Islet of Langerhans (tissue), 1 donor: ENCODE measurements at regions not wholly inside any gene's neighbourhood (a gene's known extent, or its start where the extent isn't known, plus 50 kb on each side); places are given as distances from the start of the nearest gene placed in this dataset.
"Not testable (repeated sequence)": the region's sequence is repeated elsewhere in the genome, so short reads cannot be mapped to it uniquely, and the experiment has no call there.

Experiments
- FAIRE-seq: peaks from one replicate; lab custom pipeline; 2011; peaks lifted over from hg19 to GRCh38; lab: Jason Lieb, UNC

DNA sequence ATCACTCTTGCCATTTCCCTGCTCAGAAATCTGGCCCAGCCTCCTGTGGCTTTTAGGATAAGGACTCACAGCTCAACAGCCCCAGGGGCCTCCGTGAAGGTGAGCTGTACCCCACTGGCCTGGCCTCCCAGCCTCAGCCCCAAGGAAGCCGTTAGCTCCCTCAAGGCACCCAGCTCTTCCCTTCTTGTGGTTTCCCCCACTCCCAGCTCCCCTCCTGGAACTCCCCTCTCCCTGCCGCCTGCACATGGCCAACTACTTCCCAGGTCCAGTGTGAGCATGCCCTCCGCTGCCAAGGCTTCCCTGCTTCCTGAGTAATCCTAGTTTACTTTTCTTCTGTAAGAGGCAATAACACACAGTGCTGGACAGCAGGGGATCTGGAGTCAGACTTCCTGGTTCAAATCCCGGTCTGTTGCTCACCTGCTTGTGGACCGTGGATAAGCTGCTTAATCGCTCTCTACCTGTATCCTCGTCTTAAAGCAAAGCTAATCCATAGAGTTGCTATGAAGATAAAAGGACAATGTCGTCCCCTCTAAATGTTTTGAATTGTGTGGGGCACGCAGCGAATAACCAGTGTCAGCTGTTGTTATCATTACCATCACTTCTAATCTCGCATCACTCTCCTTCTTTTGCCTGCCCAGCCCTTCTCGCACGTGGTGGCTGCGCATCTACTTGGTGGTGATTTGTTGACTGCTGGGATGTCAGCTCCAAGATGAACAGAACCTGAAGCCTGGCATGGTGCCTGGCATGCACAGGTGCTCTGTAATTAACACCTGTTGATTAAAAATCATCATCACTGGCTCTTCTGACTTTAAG is 86.6 kb downstream of the C5orf15 start:
- FAIRE-seq = no peak

DNA sequence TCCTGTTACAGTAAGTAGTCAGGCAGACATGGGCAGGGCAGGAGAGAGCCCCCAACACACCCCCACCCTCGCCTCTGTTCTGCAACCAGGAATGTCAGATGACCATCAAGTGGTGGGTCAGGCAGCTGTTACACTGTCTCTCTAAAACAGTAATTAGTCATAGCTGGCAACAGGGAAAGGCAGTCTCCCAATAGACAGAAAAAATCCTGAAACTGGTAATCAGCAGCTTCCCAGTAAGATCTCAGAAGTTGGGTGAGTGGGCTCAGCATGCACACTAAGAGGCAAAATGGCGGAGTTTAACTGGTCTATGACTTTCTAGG is 90.2 kb downstream of the C5orf15 start:
- FAIRE-seq = no peak

DNA sequence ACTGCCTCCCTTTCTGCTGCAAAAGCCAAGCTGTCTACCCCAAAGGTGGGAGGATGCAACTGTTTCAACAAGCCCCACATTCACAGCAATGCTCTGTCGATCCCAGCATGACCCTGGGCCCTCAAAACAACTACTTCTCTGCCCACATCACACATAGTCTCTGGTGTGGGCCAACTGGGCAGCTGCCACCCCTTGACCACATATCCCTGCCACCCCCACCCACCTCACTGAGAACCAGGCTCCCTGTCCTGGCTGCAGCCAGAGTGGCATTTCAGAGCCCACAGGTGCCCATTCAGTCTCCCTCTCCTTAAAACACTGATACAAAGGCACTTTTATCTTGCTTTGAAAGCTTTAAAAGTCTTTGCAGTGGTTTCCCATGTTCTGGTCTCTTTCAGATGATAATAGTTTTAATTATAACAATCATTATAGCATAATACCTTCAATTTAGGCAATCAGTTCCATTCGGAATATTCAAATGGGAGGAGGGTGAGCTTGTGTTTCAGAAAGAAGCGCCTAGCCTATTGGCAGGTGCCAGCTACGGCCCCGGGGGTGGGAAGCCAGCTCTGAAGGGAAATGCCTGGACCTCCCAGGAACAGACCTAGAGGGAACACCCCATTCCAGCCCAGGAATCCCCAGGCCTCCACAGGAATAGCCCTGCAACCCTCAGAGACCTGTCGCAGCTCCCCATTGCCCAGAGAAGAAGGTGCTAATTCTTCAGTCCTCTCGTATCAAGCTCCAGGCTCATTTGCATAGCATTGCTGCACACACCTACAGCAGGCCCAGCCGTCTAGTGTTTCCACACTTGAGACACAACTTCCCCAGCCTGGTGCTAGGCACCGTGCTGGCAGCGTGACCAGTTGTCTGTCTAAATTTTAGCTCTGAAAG is 90.8 kb downstream of the C5orf15 start:
- FAIRE-seq = no peak

DNA sequence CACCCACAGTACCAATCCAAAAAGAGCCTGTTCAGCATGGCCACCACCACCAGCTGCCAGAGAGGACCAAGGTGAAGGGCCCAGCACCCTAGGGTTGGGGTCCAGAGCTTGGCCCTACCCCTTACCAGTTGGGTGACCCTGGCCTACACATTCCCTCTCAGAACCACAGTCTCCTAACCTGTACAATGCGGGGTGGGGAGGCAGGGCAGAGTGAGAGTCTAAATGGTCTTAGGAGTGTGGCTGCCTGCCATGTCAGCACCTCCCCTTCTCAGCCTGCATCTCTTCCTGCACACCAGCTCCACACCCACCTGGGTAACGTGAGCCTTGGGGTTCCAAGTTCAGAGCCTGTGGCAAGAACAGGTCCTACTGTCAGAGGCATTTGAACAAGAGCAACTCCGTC is 92.2 kb downstream of the C5orf15 start:
- FAIRE-seq = no peak

DNA sequence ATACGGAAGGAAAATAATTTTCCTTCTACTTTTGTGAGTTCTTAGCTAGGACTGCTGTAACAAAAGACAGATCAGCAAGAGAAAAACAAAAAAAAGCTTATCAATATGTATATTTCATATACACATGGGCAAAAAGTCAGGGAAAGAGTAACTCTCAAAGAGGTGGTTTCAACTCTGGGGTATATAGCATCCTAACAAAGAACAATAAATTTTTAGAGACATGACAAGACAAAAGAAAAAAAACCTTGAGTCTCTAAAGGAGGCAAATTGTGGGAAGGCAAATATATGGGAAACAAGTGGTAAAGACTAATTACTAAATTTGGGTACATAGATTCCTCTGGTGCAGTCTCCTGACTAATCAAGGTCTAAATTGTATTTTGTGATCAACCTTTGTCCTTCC is 93.2 kb downstream of the C5orf15 start:
- FAIRE-seq = no peak

DNA sequence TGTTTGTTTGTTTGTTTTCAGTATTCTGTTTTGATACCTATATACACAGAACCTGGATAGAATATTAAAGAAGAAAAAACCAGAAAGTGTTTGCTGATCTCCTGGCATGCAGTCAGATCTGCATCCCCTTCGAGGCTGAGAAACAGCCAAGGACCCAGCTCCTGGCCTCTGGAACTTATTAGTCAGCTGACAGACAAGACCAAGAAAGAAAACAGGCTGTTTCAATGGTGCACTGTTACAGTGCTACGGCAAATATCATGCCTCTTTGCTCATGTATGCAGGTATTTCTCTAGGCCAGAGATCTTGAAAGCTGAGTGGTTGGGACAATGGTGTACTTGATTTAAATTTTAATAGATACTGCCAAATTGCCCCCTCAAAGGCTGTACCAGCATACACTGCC is 95.0 kb downstream of the C5orf15 start:
- FAIRE-seq = no peak

DNA sequence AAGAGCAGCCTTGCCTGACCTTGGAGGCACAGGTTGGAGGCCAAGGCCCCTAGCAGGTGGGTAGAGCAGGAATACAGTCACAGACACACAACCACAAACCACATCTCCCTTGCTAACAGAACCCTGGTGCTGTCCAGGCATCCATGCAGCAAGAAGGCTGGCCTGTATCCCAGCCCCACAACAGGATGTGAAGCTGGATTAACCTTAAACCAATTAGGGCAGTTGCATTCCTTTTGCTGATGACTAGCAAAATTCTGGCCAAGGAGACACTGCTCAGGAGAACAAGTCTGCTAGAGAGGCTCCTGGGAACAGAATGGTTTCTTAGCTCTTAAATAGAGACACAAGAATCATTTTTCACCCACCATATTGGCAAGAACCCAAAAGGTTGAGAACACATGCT is 97.8 kb downstream of the C5orf15 start:
- no peak for FAIRE-seq

DNA sequence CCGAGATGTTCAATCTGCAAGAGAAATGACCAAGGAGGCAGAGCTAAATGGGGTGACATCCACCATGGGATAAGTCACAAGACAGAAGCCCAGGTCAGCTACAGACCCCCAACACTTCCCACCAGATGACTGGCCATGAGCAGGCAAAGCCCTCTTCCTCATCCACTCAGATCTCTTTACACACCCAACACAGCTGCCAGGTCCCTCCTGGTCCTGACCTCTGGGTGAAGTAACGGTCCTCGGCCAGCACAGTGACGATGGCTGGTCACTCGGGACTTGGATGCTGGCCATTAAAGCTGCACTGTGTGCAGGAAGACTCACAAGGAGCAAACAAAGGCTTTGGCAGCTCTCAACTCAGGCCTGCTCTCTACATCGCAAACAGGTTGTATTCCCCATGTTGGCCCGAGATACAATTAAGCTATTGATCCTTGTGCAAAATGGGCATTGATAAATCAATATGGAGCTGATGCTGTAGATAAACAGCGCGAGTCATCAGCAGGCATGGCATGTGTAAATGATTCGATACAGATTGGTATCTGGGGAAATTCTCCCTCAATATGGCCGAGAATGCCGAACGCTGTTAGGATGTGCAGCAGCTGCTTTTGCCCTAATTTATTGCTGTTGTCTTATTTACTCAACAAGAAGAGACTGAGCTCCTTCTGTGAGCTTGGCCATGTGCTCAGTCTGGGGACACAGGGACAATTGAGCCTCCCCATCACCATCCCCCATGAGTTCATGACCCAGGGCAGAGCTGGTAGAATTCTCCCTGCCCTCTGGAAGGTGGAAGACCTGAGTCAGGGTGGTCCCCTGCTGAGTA is 98.7 kb downstream of the C5orf15 start:
- no peak for FAIRE-seq

DNA sequence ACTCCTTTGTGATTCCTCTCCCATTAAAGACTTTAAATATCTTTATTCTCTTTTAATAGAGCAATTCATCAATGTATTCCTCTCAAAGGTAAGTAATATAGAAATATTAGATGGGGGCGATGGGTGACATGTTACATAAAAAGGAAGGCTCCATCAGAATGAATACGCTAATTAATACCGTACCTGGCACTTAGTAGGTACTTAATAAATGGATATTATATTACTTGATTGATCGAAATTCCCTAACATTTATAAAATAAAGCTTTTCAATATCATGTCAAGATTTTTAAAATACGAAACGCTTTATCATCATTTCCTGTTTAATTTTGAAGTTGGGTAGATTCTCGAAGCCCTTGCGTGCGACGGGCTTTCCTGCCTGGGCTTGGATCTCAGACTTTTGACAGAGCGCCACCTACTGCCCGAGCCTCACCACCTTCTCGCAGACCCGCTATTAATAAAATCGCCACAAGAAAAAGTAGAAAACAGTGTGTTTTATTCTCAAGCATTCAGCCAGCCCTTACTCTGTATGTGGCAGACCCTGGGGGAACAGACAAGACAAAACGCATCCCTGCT is 99.4 kb downstream of the C5orf15 start:
- peak; percentile 88 for FAIRE-seq

DNA sequence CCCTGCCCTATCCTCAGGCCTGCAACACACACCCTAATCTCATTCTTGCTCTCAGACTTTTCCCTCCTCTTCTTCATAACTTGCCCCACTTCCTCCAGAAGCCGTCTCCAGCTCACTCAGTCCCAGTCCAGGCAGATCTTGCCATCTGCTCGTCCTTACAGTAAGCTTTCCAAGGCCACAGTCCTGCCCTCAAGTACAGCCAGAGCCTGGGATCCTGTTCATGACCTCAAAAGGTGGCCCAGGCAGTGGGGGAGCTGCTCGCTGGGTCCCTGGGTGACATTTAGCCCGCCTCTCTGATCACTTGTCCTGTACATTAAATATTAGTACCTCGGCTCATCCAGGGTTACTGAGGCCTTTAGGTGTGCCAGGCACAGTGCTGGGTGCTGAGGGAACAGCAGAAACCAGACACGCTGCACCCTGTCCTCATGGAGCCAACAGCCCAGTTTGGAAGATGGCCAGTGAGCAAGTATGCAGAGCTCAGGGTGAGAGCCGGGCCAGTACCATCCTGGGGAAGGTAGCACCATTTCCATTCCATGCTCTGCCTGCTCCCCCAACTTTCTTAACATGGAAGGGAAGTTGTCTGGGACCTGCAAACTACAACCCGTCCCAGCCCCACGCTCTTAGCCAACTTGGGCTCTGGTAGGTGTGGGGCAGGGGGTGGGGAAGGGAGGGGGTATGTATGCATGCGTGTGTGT is 100.4 kb downstream of the C5orf15 start:
- FAIRE-seq = no peak

DNA sequence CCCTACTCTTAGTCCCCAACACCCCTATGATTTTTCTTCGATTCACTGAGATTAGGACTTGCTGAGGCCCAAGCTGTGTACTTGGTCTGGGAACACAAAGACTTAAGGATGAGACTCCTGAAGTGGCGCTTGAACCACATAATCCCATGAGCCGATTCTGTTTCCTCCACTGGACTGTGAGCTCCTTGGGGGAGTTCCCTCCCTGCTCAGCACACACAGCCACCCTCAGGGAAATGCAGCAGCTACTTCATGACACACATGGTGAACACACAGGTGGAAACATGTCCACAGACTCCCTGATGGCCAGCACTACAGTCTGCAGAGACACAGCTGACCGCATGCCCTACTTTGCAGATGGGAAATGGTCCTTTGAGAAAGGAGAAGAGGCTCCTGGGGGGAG is 101.1 kb downstream of the C5orf15 start:
- no peak for FAIRE-seq

DNA sequence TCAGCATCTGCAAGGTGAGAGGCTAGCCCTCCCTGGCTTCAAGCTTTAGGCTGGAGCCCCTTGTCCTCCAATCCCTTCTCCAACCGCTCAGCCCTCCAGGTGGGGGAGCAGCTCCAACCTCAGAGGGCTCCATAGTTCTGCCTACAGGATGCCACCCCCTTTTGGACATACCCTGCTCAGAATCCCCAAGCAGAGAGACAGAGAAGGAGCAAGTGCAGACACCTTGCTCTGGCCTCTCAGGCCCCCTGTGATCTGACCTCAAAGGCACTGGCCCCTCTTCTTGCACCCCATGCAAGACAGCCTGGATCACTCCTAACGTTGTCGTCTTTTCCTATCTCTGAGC is 101.6 kb downstream of the C5orf15 start:
- FAIRE-seq = no peak

DNA sequence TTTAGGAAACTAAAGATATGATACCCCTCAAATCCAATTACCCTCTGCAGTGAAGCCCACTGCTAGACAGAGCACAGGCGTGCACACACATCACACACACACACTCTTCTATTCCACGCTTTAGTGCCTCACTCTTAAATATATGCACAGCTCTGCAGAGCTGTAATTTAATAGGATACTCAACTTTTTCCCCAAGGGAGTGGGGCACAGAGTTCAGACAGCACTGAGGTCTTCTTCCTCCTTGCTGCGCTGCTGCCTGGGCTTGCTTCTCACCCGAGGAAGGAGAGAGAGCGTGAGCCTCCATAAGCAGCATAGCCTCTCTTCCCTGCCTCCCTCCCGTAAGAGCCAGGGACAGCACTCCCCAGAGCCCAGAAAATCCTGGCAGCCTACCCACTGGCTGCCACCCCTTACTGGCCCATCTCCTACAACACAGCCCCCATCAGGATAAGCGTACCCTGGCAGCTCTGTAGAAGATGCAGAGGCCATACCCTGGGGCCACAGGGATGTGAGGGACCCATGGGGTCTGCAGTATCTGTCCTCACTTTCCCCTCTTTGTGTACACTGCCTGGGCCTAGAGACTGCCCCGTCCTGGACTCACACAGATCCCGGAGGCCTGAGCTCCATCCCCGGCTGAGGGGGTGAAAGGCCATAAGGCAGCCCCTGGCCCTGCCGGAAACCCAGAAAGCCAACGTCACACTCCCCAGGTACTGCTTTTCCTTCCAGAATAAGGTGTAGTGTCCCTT is 102.1 kb downstream of the C5orf15 start:
- no peak for FAIRE-seq

DNA sequence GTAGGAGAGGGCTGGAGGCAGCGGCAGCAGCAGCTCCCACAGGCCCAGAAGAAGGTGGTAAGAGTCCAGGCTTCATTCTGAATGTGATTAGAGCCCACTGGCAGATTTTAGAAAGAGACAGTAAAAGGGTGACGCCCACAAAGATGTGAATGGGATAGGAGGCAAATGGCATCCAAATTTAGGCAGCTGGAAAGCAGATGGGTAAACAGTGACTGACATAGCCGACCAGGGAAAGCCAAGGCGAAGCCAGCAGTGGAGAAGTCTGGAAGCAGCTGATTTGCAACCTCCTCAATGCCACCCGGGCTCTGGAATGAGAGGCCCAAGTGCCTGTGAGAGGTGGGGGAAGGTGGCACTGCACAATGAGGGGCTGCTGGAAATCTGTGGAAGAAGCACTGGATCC is 103.3 kb downstream of the C5orf15 start:
- FAIRE-seq = no peak

DNA sequence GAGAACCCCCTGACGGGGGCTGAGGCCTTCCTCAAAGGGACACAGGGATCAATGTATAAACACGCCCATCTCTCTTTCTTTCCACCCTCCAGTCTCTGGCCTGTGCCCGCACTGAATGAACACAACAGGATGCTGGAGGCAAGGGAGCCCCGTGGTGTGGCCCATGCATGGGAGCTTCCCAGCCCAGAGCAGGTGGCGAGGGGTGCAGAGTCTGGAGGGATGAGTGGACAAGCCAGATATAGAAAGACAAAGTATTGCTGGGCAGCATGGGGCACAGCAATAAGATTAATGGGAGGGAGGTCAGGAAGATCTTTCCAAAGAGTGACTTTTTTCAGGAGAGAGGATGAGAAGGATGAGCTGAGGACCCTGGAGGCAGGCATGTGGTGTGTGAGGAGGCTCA is 103.7 kb downstream of the C5orf15 start:
- FAIRE-seq = no peak

DNA sequence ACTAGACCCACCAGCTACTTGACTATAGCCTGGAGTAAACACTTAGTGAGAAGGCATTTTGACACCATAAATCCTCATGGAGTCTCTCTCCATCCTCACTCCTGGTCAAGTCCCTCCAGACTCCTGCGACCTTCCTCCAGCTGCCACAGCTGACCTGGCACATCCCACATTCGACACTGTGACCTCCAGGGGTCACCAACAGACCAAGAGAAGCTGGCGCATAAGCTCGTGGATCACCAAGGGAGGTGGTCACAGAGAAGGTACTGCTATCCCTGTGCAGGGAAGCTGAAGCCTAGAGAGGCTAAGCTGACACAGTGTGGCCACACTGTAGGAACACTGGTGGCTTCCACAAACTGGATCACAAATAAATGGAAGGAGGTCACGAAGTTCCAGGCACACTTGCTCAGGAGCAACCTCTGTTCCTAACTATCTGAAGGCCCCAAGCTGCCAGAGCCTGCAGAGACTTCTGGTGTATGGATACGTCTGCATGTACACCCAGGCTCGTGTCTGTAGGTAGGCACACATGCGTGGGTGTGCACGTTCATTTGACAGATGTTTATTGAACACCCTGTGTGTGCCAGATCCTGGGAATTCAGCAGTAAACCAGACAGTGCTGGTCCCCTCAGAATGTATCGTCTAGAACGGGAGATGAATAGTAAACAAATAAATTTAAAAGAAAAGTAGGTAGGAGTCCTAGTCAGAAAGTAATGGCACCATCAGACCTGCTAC is 104.4 kb downstream of the C5orf15 start:
- no peak for FAIRE-seq

DNA sequence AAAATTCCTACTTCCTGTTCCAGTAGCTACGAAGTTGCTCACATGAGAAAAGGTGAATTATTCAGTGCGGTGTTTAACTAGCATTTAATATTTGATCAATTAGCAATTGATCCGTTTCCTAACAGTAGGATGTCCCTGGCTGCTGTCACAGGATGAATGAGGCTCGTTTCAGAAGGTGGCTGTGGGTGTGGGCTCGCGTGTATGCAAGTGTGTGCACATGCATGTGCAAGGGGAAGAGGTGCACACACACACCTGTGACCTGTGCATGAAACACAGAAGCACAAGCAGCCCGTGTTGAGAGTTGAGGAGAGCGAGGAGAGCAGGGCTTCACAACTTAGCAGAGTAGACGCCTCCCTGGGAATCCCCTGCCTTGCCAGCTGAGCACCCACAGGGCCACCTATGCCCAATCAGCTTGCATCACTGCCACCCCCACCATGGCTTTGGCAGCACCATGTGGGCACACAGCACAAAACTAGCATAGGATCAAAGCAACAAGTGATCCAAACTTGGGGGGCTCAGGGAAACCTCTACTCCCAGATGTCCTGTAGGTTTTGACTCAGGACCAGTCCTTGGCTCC is 107.2 kb downstream of the C5orf15 start:
- FAIRE-seq = no peak

DNA sequence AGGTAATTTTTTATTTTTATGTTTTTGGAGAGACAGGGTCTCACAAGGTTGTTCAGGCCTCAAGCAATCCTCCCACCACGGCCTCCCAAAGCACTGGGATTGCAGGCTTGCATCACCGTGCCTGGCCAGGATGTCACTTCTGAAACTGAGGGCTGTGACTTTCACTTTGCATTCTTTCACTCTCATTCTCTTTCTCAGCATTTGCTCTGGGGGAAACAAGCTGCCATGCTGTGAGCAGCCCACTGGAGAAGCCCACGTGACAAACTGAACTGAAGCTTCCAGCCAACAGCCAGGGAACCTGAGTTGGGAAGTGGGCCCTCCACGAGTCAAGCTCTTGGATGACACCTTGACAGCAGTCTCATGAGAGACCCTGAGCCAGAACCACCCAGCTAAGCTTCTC is 109.4 kb downstream of the C5orf15 start:
- no peak for FAIRE-seq

DNA sequence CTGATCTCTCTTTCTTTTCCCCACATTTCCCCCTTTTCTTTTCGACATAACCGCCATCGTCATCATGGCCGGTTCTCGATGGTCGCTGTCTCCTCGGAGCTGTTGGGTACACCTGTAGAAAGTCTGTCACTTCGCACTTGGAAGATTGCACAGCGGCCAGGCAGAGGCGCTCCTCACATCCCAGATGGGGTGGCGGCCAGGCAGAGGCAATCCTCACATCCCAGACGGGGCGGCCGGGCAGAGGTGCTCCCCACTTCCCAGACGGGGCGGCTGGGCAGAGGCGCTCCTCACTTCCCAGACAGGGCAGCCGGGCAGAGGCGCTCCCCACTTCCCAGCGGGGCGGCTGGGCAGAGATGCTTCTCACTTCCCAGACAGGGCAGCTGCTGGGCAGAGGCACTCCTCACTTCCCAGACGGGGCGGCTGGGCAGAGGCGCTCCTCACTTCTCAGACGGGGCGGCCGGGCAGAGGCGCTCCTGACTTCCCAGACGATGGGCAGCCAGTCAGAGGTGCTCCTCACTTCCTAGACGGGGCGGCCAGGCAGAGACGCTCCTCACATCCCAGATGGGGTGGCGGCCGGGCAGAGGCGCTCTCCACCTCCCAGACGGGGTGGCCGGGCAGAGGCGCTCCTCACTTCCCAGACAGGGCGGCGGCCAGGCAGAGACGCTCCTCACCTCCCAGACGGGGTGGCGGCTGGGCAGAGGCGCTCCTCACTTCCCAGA is 110.7 kb downstream of the C5orf15 start:
- not testable (repeated sequence) for FAIRE-seq

DNA sequence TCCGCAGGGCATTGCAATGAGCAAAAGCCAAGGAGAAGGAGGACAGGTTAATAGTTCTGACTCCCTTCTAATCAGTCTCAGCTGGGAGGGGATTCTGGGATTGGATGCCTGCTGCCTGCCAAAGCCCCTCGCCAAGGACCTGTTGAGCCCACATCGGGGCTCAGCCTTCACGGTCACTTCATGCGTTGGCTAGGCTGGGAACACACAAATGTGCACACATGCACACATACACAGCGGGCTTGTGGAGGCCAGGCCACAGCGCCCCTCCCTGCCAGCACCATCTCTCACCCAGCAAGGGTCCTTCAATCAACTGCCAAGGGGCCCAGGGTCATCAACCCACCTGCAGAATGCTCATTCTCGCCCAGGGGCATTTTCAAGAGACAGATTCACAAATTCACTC is 113.9 kb downstream of the C5orf15 start:
- FAIRE-seq = no peak
